Type B pancreatic cell (in vitro differentiated cells): ENCODE measurements at regions not wholly inside any gene's neighbourhood (a gene's known extent, or its start where the extent isn't known, plus 50 kb on each side); places are given as distances from the start of the nearest gene placed in this dataset.

Source experiments
- DNase-seq: peaks from one replicate; pipeline ENCODE4 v3.0.0; 2021; ENCODE audit warnings: mixed read lengths; ENCODE audit not compliant: unreplicated experiment; ENCODE audit errors: extremely low spot score
- H3K27ac Mint-ChIP-seq: 2 replicates; pipeline ENCODE4 v1.8.0; 2021; ENCODE audit warnings: mild to moderate bottlenecking, mixed read lengths
- H3K27me3 Mint-ChIP-seq: 2 replicates; pipeline ENCODE4 v1.8.0; 2021; ENCODE audit warnings: mixed read lengths
- H3K36me3 Mint-ChIP-seq: 2 replicates; pipeline ENCODE4 v1.8.0; 2021; ENCODE audit warnings: mixed read lengths
- H3K4me1 Mint-ChIP-seq: one replicate; pipeline ENCODE4 v1.8.0; 2021; ENCODE audit warnings: mixed read lengths; ENCODE audit not compliant: unreplicated experiment
- H3K4me3 Mint-ChIP-seq: 2 replicates; pipeline ENCODE4 v1.8.0; 2021; ENCODE audit warnings: mild to moderate bottlenecking, mixed read lengths
- H3K9me3 Mint-ChIP-seq: 2 replicates; pipeline ENCODE4 v1.8.0; 2021; ENCODE audit warnings: mixed read lengths
- TF ChIP-seq, protein P1 (sequence below): fragments of 200-600 bp; sonication (generic); conservative IDR thresholded peaks from 2 replicates; pipeline ENCODE4 v1.5.0; 2021; ENCODE audit warnings: antibody characterized with exemption, mild to moderate bottlenecking

DNA sequence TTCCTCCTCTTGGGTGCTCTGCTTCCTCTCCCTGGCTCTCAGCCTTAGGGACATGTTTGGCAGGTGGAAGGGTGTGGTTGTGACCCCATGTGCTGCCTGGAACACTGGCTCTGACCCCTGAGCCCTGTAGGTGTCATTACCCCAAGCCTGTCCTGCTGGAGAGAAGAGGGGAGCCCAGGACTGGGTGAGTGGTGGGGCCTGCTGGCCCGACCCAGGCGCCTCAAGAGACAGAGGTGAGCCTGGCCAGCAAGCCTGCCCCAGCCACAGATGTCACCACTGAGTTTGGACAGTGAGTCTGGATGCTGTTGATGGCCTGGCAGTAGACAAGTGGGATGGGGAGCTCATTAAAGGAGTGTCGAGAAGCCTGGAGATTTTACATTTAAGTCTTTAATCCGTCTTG is 1112.2 kb downstream of the BRD1 start:
- no peaks in the 10 kb centered on the region for H3K36me3 Mint-ChIP-seq
- H3K4me3 Mint-ChIP-seq = no peak overlapping the region
- H3K27ac Mint-ChIP-seq = no peak overlapping the region
- H3K9me3 Mint-ChIP-seq = no peaks in the 10 kb centered on the region
- TF ChIP-seq, protein P1, sequence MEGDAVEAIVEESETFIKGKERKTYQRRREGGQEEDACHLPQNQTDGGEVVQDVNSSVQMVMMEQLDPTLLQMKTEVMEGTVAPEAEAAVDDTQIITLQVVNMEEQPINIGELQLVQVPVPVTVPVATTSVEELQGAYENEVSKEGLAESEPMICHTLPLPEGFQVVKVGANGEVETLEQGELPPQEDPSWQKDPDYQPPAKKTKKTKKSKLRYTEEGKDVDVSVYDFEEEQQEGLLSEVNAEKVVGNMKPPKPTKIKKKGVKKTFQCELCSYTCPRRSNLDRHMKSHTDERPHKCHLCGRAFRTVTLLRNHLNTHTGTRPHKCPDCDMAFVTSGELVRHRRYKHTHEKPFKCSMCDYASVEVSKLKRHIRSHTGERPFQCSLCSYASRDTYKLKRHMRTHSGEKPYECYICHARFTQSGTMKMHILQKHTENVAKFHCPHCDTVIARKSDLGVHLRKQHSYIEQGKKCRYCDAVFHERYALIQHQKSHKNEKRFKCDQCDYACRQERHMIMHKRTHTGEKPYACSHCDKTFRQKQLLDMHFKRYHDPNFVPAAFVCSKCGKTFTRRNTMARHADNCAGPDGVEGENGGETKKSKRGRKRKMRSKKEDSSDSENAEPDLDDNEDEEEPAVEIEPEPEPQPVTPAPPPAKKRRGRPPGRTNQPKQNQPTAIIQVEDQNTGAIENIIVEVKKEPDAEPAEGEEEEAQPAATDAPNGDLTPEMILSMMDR = no peak
- no peaks in the 10 kb centered on the region for H3K27me3 Mint-ChIP-seq
- no peaks in the 10 kb centered on the region for H3K4me1 Mint-ChIP-seq
- DNase-seq = no peak

DNA sequence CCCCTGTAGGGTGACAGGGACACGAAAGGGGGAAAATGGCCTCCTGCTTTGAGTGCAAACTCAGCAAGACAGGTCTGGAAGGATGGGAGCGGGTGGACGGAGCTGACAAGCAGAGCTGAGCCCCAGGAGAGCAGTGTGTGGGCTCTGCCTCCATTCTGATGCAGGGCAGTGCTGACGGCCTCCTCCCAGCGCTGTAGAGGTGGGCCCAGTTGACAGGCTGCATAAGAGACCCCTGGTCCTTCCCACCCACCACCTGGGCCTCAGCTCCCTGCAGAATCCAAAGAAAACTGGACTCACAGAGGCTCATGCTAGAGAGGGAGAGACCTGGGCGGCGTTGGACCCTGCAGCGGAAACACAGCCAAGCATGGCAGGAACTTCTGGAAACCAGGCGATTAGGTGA is 1113.4 kb downstream of the BRD1 start:
- H3K4me3 Mint-ChIP-seq = no peak overlapping the region
- H3K27ac Mint-ChIP-seq = no peak overlapping the region
- H3K27me3 Mint-ChIP-seq = no peaks in the 10 kb centered on the region
- no peaks in the 10 kb centered on the region for H3K9me3 Mint-ChIP-seq
- TF ChIP-seq, protein P1 = no peak
- H3K36me3 Mint-ChIP-seq = no peaks in the 10 kb centered on the region
- H3K4me1 Mint-ChIP-seq = no peaks in the 10 kb centered on the region
- no peak for DNase-seq

DNA sequence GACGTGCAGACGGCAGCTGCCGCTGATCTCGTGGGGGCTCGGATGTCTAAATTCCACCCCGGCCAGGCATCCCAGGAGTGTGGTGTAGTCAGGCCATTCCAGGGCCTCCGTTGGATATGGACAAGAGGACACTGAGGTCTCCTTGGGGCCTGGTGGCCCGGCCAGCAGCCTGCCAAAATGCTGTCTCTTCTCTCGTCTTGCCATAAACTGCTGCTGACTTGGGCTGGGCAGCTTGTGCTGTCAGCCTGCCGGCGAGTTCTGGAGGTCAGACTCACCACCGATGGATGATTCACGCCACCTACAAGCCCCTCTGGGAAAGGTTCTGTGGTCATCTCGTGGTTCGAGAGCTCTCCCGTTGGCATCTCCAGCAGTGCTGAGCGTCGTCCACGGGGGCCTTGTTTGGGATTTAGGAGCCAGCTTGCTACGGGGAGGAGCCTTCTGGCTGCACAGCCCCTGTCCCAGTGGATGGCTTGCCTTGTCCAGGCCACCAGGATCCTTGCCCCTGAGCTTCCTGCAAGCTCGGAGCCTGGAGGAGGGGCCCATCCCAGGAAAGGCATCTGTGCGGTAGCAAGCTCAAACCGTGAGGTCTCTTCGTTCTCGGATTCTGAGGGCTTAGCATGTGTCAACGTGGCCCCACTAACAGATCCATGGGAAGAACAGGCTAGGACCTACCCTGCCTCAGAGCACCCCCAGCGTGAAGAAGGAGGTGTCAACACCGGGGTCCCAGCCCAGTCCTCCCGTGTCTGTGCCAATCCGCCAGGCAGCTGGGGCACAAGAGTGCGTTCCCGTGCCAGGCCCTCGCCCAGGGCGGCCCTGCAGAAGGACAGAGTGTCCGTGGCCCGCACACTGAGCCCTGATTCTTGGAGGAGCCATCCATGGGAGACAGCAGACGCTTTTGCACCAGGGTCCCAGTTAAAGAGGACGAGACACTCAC is 1114.1 kb downstream of the BRD1 start:
- no peak overlapping the region for H3K4me3 Mint-ChIP-seq
- H3K36me3 Mint-ChIP-seq = no peaks in the 10 kb centered on the region
- no peak overlapping the region for H3K27ac Mint-ChIP-seq
- no peaks in the 10 kb centered on the region for H3K27me3 Mint-ChIP-seq
- no peak for DNase-seq
- TF ChIP-seq, protein P1 = no peak
- H3K4me1 Mint-ChIP-seq = no peaks in the 10 kb centered on the region
- no peaks in the 10 kb centered on the region for H3K9me3 Mint-ChIP-seq

DNA sequence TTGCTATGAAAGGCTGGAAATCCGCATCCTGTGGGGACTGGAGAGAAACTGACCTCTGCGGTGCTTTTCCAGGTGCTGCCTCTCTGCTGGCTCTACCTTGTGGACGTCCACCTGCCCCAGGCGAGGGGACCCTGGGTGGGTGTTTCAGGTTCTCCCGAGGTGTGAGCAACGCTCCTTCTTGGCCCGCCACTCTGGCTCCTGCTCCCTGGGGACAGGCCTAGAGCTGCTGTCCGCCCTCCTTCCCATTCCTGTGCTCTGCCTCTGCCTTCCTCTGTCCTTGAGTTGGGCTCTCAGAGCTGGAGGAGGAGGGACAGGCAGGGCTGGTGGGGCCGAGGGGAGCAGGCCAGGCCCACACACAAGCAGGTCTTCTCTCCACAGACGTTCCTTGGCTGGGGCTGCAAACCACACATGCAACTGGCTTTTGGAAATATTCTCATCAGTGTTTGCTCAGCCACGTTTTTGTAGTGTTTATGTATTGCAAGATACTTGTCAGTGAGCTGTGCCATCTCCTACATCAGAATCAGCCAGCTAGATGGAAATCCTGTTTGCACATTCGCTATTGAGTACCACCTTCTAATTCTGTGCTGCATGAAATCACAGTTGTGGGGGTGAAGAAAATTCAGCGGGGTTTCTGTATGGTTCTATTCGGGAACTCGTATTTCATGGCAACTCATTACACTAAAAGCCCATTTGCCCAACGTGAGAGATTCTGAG is 1115.0 kb downstream of the BRD1 start:
- TF ChIP-seq, protein P1 = no peak
- Mint-ChIP-seq H3K27ac (no peak overlapping the region), H3K36me3 (no peaks in the 10 kb centered on the region), H3K4me3 (no peak overlapping the region), H3K4me1 (no peaks in the 10 kb centered on the region), H3K9me3 (no peaks in the 10 kb centered on the region), H3K27me3 (no peaks in the 10 kb centered on the region)
- no peak for DNase-seq

DNA sequence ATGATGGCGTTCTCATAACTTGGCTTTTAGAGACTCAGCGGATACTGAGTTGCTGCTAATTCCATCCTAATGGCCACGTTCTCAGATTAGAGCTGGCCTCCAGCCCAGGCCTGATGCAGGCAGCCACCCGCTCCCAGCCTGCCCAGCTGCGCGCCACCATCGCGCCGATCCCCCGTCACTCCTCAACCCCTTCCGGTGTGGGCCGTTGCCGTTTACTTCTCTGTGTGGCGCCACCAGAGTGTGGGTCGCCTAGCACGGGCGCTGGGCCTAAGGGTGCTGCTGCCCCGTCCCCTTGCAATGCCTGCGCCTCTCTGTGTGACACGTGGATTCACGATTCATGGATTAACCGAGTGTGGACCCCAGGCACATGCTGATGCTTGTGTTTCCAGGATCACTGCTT is 1116.0 kb downstream of the BRD1 start:
- Mint-ChIP-seq H3K36me3 (no peaks in the 10 kb centered on the region), H3K4me3 (no peak overlapping the region), H3K9me3 (no peaks in the 10 kb centered on the region), H3K4me1 (no peaks in the 10 kb centered on the region), H3K27ac (no peak overlapping the region), H3K27me3 (no peaks in the 10 kb centered on the region)
- DNase-seq = no peak
- TF ChIP-seq, protein P1 = no peak
